HG02623 (cell line): ENCODE measurements at regions not wholly inside any gene's neighbourhood (a gene's known extent, or its start where the extent isn't known, plus 50 kb on each side); places are given as distances from the start of the nearest gene placed in this dataset.
"Not testable (repeated sequence)": the region's sequence is repeated elsewhere in the genome, so short reads cannot be mapped to it uniquely, and the experiment has no call there.

Experiments
- ATAC-seq: cut with Tn5 transposase; IDR thresholded peaks from one replicate; pipeline ENCODE4 v1.9.1; 2021; ENCODE audit warnings: moderate library complexity; ENCODE audit not compliant: unreplicated experiment

GRCh38 chr9:708551-709432 lies 132.7 kb upstream of the DMRT1 start:
- ATAC-seq, result no peak

- ATAC-seq, result no peak
Measured at GRCh38 chr9:710951-711745, 130.3 kb upstream of the DMRT1 start.

GRCh38 chr9:711761-712553 lies 129.5 kb upstream of the DMRT1 start:
- ATAC-seq, result no peak

GRCh38 chr9:712643-713042 lies 128.9 kb upstream of the DMRT1 start:
- no peak for ATAC-seq

GRCh38 chr9:713091-713490 lies 128.4 kb upstream of the DMRT1 start:
- ATAC-seq, result no peak

- no peak for ATAC-seq
Measured at GRCh38 chr9:714675-715074, 126.8 kb upstream of the DMRT1 start.

- no peak for ATAC-seq
Measured at GRCh38 chr9:715300-715699, 126.2 kb upstream of the DMRT1 start.

GRCh38 chr9:715743-716400 lies 125.6 kb upstream of the DMRT1 start:
- ATAC-seq, result no peak

GRCh38 chr9:717722-718121 lies 123.8 kb upstream of the DMRT1 start:
- ATAC-seq, result no peak

- ATAC-seq, result no peak
Measured at GRCh38 chr9:720239-720881, 121.1 kb upstream of the DMRT1 start.

GRCh38 chr9:722388-722980 lies 119.0 kb upstream of the DMRT1 start:
- no peak for ATAC-seq

GRCh38 chr9:724461-724860 lies 117.0 kb upstream of the DMRT1 start:
- ATAC-seq, result not testable (repeated sequence)

GRCh38 chr9:726005-726404 lies 115.5 kb upstream of the DMRT1 start:
- ATAC-seq, result no peak

- no peak for ATAC-seq
Measured at GRCh38 chr9:727767-728166, 113.7 kb upstream of the DMRT1 start.

- no peak for ATAC-seq
Measured at GRCh38 chr9:728535-728934, 113.0 kb upstream of the DMRT1 start.

GRCh38 chr9:731474-731873 lies 110.0 kb upstream of the DMRT1 start:
- ATAC-seq, result no peak

- no peak for ATAC-seq
Measured at GRCh38 chr9:734831-735511, 106.5 kb upstream of the DMRT1 start.

GRCh38 chr9:737400-738120 lies 103.9 kb upstream of the DMRT1 start:
- ATAC-seq, result no peak
